Astrocyte (in vitro differentiated cells and primary cell): ENCODE measurements at regions not wholly inside any gene's neighbourhood (a gene's known extent, or its start where the extent isn't known, plus 50 kb on each side); places are given as distances from the start of the nearest gene placed in this dataset.

Experiments
- DNase-seq: peaks from one replicate; pipeline ENCODE4 v3.0.0-alpha.2; 2010; ENCODE audit warnings: low read depth
- FAIRE-seq: peaks from 2 replicates; lab custom pipeline; 2011; peaks lifted over from hg19 to GRCh38; lab: Jason Lieb, UNC
- H2AFZ ChIP-seq: 2 replicates; pipeline ENCODE4 v1.6.0; 2012; ENCODE audit warnings: low read depth, low read length, inconsistent platforms
- H3K27ac ChIP-seq: 2 replicates; pipeline ENCODE4 v1.5.1; 2011; ENCODE audit warnings: low read depth, low read length, inconsistent platforms
- H3K27me3 ChIP-seq: 2 replicates; pipeline ENCODE4 v1.6.0; 2011; ENCODE audit warnings: low read length, inconsistent platforms; ENCODE audit not compliant: insufficient read depth
- H3K36me3 ChIP-seq: 2 replicates; pipeline ENCODE4 v1.5.1; 2011; ENCODE audit warnings: low read length, inconsistent platforms; ENCODE audit not compliant: insufficient read depth
- H3K4me1 ChIP-seq: 2 replicates; pipeline ENCODE4 v1.5.1; 2011; ENCODE audit warnings: low read length, inconsistent platforms; ENCODE audit not compliant: insufficient read depth
- H3K4me2 ChIP-seq: 2 replicates; pipeline ENCODE4 v1.6.0; 2012; ENCODE audit warnings: low read length, inconsistent platforms
- H3K4me3 ChIP-seq: 2 replicates; pipeline ENCODE4 v1.5.1; 2011; ENCODE audit warnings: low read depth, mild to moderate bottlenecking, low read length, inconsistent platforms; ENCODE audit not compliant: insufficient read depth
- H3K79me2 ChIP-seq: 2 replicates; pipeline ENCODE4 v1.6.0; 2012; ENCODE audit warnings: mild to moderate bottlenecking, low read length, inconsistent platforms; ENCODE audit not compliant: insufficient read depth
- H3K9ac ChIP-seq: 2 replicates; pipeline ENCODE4 v1.6.0; 2012; ENCODE audit warnings: mild to moderate bottlenecking, low read length, inconsistent platforms
- H3K9me3 ChIP-seq: 2 replicates; pipeline ENCODE4 v1.5.1; 2012; ENCODE audit warnings: low read depth, mild to moderate bottlenecking, low read length, inconsistent platforms; ENCODE audit not compliant: insufficient read depth
- H4K20me1 ChIP-seq: 2 replicates; pipeline ENCODE4 v1.6.0; 2012; ENCODE audit warnings: low read length, inconsistent platforms; ENCODE audit not compliant: insufficient read depth
- H3K27ac Mint-ChIP-seq: one replicate; pipeline ENCODE4 v1.8.0; 2021; ENCODE audit warnings: mild to moderate bottlenecking, mixed read lengths; ENCODE audit not compliant: unreplicated experiment
- H3K27me3 Mint-ChIP-seq: one replicate; pipeline ENCODE4 v1.8.0; 2021; ENCODE audit warnings: low read depth, mixed read lengths; ENCODE audit not compliant: unreplicated experiment
- H3K36me3 Mint-ChIP-seq: one replicate; pipeline ENCODE4 v1.8.0; 2021; ENCODE audit warnings: low read depth, mixed read lengths; ENCODE audit not compliant: unreplicated experiment
- H3K4me1 Mint-ChIP-seq: one replicate; pipeline ENCODE4 v1.8.0; 2021; ENCODE audit warnings: low read depth, mixed read lengths; ENCODE audit not compliant: unreplicated experiment
- H3K4me3 Mint-ChIP-seq: one replicate; pipeline ENCODE4 v1.8.0; 2021; ENCODE audit warnings: mild to moderate bottlenecking, moderate library complexity, mixed read lengths; ENCODE audit not compliant: unreplicated experiment
- H3K9me3 Mint-ChIP-seq: one replicate; pipeline ENCODE4 v1.8.0; 2021; ENCODE audit warnings: mild to moderate bottlenecking, mixed read lengths; ENCODE audit not compliant: unreplicated experiment
- EZH2 ChIP-seq: IDR thresholded peaks from 2 replicates; pipeline ENCODE4 v1.6.1; 2012; ENCODE audit warnings: mild to moderate bottlenecking, low read length, inconsistent platforms; ENCODE audit not compliant: insufficient read depth
- TF ChIP-seq, protein P1 (sequence below): IDR thresholded peaks from 2 replicates; pipeline ENCODE4 v1.5.1; 2011; ENCODE audit warnings: low read depth, mild to moderate bottlenecking, inconsistent platforms, low read length, moderate library complexity; ENCODE audit not compliant: insufficient read depth

DNA sequence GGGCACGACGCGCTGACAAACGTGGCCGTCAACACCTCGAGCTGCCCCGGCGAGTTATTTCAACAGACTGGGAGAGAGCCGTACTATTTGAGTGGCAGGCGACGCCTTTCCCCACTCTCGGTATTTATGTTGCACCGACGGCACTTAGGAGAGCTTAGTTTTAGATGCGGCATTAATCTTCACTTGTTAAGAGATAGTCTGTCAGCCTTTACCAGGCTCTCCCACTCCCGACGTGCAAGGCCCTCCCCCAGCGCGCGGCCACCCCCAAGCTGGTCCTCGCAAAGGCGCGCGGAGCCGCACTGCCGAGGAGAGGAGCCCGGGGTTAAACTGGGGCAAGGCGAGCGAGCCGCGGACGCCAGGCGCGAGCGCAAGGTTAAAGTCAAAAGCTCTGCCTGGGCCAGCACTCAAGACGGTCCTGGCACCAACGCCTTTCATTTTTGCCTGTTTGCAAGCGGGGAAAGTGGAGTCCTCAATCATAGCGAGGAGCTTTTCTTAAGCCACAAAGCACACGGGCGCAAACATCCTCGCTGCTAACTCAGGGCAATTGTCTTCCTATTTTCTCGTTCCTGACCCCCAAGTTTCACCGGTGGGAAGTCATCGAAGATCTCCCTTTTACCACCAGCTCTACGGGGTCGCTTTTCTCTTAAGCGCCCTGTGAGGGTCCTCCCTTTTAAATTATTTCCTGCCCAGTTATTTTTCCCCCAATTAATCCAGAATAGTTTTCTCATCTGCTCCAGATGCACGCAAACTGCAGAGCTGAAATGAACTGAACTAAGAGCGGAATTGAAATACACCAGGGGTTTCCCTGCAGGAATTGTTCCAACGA is 86.6 kb downstream of the NR2F2 start:
- Histone ChIP-seq H3K27ac (no peak overlapping the region), H3K9me3 (no peaks in the 10 kb centered on the region), H3K4me2 (peak overlapping the region; percentile 83), H2AFZ (peak overlapping the region; percentile 67), H3K36me3 (no peaks in the 10 kb centered on the region), H3K9ac (no peak overlapping the region), H3K4me1 (no peaks in the 10 kb centered on the region), H4K20me1 (no peaks in the 10 kb centered on the region), H3K79me2 (no peaks in the 10 kb centered on the region), H3K4me3 (peak overlapping the region; percentile 43), H3K27me3 (peaks cover 87% of the 10 kb centered on the region)
- Mint-ChIP-seq H3K27me3 (peaks cover 92% of the 10 kb centered on the region), H3K9me3 (no peaks in the 10 kb centered on the region), H3K4me3 (no peak overlapping the region), H3K36me3 (no peaks in the 10 kb centered on the region), H3K4me1 (no peaks in the 10 kb centered on the region), H3K27ac (peak overlapping the region; percentile 48)
- DNase-seq: no peak
- no peak for FAIRE-seq
- peak; percentile 29 for TF ChIP-seq EZH2
- TF ChIP-seq, protein P1, sequence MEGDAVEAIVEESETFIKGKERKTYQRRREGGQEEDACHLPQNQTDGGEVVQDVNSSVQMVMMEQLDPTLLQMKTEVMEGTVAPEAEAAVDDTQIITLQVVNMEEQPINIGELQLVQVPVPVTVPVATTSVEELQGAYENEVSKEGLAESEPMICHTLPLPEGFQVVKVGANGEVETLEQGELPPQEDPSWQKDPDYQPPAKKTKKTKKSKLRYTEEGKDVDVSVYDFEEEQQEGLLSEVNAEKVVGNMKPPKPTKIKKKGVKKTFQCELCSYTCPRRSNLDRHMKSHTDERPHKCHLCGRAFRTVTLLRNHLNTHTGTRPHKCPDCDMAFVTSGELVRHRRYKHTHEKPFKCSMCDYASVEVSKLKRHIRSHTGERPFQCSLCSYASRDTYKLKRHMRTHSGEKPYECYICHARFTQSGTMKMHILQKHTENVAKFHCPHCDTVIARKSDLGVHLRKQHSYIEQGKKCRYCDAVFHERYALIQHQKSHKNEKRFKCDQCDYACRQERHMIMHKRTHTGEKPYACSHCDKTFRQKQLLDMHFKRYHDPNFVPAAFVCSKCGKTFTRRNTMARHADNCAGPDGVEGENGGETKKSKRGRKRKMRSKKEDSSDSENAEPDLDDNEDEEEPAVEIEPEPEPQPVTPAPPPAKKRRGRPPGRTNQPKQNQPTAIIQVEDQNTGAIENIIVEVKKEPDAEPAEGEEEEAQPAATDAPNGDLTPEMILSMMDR: no peak

DNA sequence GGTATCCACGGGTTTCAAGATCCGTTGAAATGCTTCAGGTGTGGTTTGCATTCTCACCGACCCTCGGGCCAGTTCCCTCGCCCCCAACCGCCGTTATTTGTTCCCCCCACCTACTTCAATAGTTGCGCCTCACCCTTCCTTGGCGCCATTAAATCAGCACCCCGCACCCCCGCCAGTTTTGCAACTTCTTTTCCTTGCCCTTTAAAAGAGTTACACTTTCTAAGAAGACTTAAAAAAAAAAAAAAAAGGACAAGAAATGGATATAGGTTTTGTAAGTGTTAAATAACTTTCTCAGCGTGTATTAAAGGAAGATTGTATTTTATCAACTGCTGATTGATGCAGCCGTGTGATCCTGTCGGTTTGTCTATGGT is 87.2 kb downstream of the NR2F2 start:
- Histone ChIP-seq H3K4me3 (no peak overlapping the region), H2AFZ (peak overlapping the region; percentile 67), H3K36me3 (no peaks in the 10 kb centered on the region), H4K20me1 (no peaks in the 10 kb centered on the region), H3K4me1 (no peaks in the 10 kb centered on the region), H3K79me2 (no peaks in the 10 kb centered on the region), H3K27ac (no peak overlapping the region), H3K4me2 (peak overlapping the region; percentile 83), H3K9ac (no peak overlapping the region), H3K27me3 (peaks cover 87% of the 10 kb centered on the region), H3K9me3 (no peaks in the 10 kb centered on the region)
- H3K27me3 Mint-ChIP-seq: peaks cover 92% of the 10 kb centered on the region
- no peaks in the 10 kb centered on the region for H3K9me3 Mint-ChIP-seq
- H3K27ac Mint-ChIP-seq: peak overlapping the region; percentile 66
- FAIRE-seq (no peak), DNase-seq (no peak)
- no peak for TF ChIP-seq EZH2
- TF ChIP-seq, protein P1: no peak
- no peaks in the 10 kb centered on the region for H3K36me3 Mint-ChIP-seq
- H3K4me1 Mint-ChIP-seq: no peaks in the 10 kb centered on the region
- no peak overlapping the region for H3K4me3 Mint-ChIP-seq

DNA sequence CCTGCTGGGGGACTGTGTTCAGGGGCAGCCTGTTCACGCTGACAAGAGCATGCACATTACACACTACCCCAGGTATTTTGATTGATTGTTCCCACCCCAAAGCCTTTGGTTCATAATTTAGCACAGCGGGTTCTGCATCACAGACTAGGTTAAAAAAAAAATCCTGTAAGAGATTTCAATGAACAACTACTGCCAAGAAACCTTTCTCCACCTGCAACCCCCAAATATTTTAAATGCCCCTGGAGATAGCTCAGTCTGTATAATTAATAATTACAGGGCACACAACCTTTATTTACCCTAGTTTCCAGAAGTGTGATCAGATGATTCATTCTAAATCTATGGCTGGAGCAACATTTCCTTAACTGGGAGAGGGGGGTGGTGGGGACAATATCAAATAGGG is 87.6 kb downstream of the NR2F2 start:
- no peaks in the 10 kb centered on the region for H3K9me3 ChIP-seq
- Mint-ChIP-seq H3K9me3 (no peaks in the 10 kb centered on the region), H3K4me1 (no peaks in the 10 kb centered on the region), H3K27ac (no peak overlapping the region), H3K4me3 (no peak overlapping the region), H3K27me3 (peaks cover 91% of the 10 kb centered on the region), H3K36me3 (no peaks in the 10 kb centered on the region)
- TF ChIP-seq EZH2: no peak
- TF ChIP-seq, protein P1: no peak
- H3K9ac ChIP-seq: no peak overlapping the region
- no peaks in the 10 kb centered on the region for H3K36me3 ChIP-seq
- H3K4me2 ChIP-seq: no peak overlapping the region
- no peak overlapping the region for H3K4me3 ChIP-seq
- DNase-seq: no peak
- H2AFZ ChIP-seq: no peak overlapping the region
- no peaks in the 10 kb centered on the region for H3K4me1 ChIP-seq
- FAIRE-seq: no peak
- H3K27ac ChIP-seq: no peak overlapping the region
- no peaks in the 10 kb centered on the region for H3K79me2 ChIP-seq
- H3K27me3 ChIP-seq: peaks cover 83% of the 10 kb centered on the region
- no peaks in the 10 kb centered on the region for H4K20me1 ChIP-seq
